Activated CD4-positive, alpha-beta T cell treated with anti-CD3 and anti-CD28 coated beads, Interleukin-2, Interleukin-6, amounts not matched to agents 100 ng/mL and 50 ng/mL, durations not matched to agents 16 hours and 8 hours (primary cell): ENCODE measurements at regions not wholly inside any gene's neighbourhood (a gene's known extent, or its start where the extent isn't known, plus 50 kb on each side); places are given as distances from the start of the nearest gene placed in this dataset.

Source experiments
- DNase-seq: peaks from one replicate; pipeline ENCODE4 v3.0.0-alpha.2; 2020

DNA sequence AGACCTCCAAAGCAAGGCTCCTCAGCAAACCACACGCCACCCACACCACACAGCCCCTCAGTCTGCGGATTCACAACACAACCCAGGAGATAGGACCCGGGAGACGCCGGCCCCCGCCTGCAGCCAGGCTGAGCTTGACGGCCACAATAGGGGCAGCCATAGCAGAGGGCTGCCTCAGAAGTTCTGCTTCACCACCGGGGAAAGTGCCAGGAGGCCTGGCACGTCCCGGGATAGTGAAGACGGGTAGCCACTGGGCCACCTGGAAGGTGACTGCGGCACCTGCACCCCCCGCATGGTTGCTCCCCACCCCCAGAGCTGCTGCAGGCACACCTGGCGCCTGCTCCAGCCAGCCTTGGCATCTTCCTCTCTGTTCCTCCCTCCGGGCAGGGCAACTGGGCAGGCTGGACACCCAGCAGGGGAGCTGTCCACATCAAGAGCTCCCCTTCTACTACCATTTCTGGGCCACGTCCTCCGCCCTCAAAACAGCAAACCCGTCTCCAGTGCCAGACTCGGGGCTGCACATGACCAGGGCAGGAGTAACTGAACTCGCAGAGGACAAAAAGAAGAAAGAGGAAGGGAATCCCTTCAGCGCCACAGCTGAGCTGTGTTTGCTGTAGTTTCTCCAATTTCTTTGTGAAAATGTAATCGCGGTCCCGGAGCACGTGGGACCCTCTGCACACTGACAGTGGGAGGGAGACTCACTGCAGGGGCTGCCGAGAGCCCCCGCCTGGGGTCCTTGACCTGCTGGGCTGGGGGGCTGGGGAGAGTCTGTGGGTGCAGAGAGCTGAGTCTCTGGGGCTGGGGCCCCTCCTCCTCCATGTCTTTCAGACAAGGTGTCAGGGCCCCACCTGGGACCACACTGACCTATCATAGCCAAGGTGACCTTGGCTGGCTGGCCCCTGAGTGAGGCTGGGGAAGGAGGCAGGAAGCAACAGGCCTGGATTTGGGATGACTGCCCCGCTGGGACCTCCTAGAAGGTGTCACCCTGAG is 74.2 kb upstream of the C14orf180 start:
- no peak for DNase-seq

DNA sequence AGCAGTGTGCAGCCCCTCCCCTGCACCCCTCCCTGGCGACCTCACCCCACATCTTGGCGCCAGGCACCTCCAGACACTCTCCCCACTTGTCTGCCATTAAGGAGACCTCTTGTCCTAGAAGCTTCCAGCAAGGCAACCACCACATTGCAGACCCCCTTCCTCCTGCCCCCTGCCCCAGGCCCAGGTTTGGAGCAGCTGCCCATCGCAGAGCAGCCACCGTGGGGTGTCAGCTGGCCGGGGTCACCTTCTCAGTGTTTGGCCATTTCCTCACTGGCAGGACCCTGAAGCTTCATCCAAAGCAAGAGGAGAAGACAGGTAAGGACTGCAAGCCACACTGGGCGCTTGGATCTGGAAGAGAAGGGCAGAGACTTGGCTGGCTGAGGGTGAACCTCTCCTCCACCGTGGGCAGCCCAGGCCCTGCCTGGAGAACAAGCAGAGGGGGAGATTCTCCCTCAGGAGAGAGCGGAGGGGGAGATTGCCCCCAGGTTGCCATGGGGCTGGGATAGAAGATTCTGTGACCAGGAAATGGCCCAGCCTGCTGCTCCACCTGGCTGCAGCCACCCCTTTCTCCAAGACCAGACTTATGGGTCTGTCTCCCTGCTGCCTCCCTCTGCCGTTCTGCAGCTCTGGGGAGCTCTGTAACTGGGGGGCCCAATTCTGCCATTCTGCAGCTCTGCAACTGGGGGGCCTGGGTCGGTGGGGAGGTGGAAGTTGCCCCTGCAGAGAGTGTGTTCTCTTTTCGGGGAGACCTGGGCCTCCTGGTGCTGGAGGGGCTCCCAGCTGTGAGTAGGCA is 72.9 kb upstream of the C14orf180 start:
- no peak for DNase-seq

DNA sequence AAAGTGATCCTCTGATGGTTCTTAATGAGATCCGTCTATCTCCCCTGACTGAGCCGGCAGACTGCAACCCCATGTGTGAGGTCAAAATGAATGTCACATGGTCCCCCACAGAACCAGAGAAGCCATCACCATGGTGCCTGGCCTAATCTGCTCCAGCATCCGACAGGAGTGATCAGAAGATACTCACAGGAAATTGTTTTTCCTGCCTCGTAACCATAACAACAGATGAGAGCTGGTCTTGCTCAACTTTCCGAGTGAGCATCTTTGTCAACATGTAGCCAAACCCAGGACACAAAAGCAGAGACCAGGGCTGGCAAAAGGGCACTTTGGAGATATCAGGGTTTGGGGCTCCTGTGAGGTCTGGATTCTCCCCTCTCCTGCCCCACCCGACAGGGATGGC is 72.1 kb upstream of the C14orf180 start:
- DNase-seq, result no peak

DNA sequence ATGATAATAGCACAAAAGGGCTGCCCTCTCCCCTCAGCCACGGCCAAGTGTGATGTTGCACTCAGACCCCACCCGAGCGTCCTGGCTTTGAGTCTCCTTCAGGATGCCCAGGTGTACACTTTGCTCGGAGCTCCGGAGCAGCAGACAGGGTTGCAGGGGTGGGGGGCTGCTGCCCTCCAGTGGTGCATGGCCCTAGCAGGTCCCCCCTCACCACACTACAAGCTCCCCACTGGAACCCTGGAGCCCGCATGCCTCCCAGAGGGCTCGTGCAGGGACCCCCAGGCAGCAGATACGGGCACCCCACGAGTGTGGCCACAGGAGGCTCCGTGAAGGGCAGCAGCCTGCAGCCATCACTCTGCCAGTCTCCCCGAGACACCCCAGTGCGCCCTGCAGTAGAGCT is 69.9 kb upstream of the C14orf180 start:
- DNase-seq, result no peak

DNA sequence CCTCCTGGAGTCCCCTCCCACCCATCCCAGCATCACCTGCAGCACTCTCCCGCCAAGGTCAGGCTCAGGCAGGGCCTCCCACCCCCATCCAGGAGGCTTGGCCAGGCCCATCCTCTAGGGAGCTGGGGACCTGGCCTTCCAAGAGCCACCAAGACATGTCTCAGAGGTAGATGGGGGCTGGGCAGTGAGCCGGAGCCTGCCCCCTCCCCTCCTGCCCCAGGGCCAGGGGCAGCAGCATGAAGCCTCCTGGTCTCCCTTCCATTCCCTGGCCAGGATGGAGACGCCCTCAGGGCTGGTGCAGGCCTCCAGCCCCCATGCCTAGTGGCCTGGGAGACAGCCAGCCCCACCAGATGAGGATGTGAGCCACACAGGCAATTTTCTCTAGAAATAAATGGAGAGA is 69.3 kb upstream of the C14orf180 start:
- no peak for DNase-seq

DNA sequence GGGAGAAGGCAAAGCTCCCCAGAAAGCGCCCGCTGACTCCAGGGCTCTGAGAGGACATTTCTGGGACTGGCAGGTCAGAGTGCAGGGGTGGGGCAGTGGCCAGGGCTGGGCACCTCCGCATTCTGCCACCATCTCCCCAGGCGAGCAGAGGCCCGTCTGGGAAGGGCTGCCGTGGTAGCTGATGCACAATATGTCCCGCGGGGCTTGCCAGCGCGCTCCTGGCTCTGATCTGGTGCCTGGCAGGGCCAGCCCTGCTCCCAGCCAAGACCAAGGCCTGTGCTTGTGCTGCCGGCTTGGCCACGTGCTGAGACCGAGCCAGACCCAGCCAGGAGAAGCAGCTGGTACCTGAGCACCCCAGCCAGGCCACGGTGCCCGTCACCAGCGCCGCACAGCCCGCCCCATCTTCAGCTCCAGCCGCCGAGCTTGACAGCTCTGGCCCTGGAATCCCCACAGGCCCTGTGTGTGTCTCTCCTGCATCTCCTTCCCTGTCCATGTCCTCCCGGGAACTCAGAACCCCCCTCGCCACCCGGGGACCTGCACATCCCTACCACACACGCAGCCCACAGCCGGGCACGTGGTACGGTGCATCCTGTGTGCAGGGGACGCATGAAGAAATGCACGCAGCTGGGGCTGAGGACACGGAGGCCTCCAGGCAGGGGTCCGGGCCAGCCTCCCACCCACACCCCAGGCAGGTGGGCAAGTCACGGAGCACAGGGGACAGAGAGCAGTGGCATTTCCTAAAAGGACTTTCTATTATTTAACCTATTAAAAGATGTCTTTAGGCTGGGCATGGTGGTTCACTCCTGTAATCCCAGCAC is 68.6 kb upstream of the C14orf180 start:
- DNase-seq, result no peak

DNA sequence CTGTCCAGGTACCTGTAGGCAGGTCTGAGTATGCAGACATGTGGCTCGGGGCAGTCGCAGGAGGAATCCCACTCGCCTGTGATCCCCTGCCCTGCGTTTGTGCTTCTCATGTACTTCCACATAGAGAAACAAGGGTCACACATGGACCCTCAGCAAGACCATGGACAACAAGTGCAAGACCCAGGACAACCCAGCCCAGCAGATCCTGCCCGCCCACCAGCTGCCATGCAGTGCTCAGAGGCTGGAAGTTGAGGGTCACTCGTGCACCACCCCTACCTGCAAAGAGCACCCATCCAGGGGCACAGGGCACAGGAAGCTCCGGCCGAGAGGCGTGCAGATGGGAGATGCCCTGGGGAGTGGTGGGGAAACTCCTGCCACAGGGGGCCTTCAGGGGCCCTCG is 67.5 kb upstream of the C14orf180 start:
- no peak for DNase-seq

DNA sequence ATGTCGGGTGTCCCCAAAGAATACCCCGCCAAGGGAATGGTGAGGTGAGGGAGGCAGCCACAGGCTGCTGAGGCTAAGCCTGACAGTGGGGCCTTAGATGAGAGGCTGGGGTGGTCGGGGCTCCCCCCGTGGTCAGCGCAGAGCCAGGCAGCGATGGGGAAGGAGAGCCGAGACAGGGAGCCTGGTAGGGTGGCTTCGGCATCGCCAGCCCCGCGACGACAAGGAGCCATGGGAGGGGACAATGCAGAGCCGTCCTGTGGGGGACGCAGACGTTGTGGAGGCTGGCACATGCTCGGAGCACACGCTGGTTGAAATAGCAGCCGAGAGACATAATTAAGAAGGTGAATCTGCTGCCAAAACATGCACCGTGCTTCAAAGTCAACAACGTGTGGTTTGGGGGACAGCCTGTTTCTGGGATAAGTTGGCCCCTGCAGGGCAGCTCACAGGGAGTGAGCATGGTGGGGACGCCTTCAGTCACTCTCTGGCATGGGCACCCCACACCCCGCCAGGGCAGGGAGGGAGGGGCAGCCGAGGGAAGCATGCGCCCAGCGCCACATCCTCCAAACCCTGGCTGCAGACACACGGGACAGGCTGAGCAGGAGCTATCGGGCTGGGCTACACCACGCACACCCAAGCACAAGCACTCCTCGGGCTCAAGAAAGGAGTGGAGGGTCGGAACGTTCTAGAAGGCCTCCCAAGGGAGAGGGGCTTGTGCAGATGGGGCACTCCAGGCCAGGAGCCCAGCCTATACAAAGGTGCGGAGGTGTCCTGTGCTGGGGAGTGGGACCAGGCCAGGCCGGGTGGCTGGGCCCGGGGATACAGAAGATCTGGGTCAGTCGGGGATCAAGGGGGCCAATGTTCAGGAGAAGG is 66.6 kb upstream of the C14orf180 start:
- no peak for DNase-seq

DNA sequence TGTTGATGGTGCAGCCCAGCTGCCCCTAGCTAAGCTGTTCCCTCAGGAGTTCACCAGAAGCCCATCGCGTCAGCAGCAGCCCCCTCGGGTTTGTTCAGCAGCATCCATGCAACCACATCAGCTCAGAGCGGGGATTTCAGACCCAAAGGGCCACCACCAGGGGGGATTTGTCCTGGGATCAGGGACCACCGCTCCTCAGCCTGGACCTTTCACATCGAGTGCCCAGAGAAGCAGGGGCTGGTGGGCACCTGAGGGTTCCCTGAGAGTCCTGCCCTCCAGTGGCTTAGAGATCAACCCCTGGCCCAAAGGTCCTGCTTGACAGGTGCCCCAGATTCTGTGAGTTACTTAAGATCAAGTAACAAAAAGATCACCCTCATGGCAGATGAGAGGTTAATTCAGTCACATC is 65.9 kb upstream of the C14orf180 start:
- no peak for DNase-seq

DNA sequence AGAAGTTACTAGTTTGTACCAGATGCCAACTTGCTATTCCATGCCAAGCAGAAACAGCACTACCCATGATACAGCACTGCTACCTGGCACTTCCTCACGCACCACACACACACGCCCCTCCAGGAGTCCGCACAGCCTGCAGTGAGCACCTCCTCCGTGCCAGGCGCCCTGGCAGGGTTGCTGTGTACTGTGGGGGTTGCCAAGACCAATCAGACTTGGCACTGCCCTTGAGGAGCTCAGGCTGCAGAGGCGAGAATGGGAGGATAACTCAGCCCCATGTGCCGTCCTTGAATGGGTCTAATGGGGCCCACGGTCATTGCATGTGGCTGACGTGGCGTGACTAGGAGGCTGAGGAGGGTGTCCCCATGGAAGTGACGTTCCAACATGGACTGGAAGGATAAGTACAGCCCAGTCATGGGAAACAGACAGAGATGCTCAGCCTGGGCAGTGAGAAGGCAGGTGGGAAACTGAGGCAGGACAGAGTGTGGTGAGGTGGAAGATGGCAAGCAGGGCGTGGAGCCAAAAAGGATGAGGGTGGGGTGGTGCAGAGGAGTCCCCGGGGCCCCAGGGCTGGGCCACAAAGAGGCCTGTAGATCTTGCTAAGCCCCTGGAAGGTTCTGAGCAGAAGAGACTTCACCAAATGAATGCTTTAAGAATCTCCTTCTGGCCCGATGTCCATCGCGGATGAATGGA is 65.3 kb upstream of the C14orf180 start:
- no peak for DNase-seq

DNA sequence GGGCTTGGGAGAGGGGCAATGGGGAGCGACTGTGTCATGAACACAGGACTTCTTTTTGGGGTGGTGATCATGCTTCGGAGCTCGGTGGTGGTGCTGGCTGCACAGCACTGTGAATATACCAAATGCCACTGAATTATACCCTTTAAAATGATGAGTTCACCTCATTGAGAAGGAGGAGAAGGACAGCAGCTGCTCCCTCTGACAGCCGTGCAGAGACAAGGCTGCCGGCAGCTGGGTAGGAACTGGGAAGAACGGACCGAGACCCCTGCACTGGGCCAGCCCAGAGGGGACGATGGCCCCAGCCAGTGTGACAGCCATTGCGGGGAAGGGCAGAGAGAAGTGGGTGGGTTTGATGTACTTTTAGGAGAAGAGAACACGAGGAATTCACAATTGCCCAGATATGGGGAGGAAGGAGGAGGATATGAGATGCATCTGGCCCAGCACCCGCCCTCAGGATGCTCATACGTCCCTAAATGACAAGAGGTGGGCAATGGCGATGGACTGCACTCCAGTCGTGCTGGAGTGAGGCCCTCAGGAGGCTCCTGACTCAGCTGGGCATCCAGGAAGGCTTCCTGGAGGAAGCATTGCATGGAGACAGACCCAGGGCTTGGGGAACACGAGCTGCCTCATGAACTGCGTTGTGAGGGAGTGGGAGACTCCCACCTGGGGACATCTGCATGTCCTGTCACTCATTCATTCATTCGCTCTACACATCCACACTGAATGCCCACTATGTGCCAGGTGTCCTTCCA is 64.3 kb upstream of the C14orf180 start:
- no peak for DNase-seq

DNA sequence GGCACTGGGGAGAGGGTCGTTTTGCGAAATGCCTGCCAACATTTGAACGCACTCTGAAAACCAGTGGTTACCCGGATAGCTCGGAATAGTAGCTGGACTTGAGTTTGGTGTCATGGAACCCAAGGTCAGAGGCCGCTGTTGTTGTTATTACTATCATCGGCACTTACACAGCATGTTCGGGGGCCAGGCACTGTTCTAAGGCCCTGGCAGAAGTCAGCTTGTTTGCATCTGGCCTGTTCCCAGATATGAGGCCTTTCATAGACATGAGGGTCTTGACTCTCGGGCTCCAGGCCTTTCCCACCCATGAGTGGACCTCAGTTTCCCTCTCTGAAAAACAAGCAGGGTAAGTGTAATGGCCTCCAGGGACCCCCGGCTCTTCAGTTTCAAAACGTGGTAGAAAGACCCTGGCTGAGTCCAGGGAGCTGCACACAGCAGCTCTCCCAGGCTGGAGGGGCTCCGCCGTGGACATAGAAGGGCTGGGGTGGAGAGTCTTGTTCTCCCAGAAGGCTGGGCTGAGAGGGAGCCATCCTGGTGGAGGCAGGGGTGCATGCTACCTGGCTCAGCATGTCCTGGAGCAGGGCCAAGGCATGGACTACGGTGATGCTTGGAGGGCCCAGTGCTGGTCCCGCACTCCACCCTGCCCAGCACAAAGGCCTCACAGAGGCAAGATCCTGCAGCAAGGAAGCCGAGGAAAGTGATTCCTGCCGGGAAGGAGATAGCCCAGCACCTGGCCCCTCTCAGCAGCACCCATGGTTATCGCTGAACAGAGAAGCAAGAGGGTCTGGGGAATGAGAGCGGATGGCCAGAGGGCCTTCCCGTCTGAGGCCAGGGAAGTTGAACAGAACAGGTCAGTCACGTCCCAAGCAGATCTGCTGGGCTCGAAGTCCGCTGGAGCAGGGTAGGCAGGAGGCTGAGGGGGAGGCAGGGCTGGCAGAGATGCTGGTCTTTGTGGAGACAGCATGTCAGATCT is 63.5 kb upstream of the C14orf180 start:
- DNase-seq, result no peak

DNA sequence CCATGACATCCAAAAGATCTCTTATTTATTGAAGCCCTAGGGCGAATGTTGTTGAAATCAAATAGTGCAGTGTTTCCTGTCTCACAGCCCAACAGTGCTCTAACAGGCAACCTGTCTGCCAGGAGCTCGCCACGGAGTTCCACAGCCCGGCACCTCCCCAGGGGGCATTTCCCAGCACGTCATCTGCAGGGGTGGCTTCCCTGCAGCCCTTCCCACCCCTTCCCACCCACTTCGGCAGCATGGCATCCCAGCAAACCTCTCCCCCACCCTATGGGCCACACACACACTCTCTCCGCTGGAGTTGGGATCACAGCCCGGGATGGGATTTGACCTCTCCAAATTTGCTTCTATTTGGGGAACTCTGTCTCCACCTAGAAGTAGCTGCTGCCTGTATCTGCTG is 62.7 kb upstream of the C14orf180 start:
- DNase-seq, result no peak

DNA sequence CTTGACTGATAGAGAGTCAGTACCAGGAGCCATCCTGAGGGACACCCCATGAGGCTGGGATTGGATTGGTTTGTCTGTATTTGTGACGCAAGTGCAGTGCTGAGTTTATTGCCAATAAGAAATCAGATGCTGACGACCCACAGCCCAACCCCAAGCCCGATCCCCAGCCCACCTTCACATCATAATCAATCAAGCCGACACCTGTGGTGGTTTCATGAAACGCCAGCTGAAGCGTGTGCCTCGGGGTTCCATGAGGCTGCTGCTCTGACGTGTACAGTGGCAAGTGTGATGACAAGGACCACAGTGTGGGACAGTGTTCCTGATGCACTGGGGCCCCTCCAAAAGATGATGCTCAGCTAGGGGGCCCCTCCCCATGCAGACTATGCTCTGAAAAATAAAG is 62.1 kb upstream of the C14orf180 start:
- no peak for DNase-seq

DNA sequence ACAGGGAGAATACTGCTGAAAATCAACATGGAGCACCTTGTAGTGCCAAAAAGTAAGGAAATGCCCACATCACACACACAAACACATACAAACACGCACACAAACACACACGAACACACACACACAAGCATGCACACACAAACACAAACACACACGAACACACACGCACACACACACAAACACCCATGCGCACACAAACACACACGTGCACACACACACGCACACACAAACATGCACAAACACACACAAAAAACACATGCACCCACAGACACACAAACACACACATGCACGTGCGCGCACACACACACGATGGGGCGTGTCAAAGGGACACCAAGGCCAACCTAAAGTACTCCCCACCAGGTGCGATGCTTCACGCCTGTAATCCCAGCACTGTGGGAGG is 61.7 kb upstream of the C14orf180 start:
- DNase-seq, result no peak

DNA sequence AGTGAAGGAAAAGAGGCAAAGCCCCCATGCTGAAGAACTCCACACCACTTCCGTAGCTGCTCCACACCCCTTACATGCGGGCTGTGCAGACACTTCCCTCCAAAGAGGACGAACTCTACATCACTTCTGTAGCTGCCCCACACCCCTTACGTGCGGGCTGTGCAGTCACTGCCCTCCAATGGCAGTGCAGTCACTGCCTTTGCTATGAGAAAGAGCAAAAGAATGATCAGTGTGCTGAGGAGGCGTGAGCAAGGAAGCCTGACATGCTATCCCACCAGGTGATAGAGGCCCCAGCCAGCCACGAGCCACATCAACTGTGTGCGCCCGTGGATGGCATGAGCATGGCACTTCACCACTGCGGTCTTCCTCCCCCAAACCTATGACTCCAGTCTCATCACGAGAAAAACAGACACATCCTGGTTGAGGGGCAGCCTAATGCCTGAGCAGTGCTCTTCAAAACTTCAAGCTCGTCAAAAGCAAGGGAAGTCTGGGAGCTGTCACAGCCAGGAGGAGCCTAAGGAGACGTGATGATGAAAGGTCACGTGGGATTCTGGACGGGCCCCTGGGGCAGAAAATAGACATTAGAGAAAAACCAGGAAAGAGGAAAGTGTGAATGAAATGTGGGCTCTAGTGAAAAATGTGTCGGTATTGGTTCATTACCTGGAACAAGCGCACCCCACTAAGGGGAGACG is 60.8 kb upstream of the C14orf180 start:
- DNase-seq, result no peak

DNA sequence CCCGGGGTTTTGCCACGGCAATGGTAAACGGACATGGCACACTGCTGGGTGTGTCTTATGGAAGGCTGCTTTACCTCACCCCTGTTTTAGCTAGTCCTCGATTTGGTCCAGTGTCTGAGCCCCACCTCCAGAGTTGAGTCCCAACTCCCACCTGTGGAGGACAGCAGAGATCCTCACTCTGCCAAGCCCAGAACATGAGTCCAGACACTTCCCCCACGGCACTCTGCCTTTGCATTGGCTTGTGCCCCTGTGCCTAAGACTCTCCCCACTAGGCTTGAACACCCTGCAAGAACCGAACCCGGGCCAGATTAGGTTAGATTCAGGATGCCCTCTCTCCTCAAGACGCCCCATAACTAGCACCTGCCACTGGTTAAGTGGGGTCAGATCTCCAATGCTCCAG is 59.8 kb upstream of the C14orf180 start:
- no peak for DNase-seq

DNA sequence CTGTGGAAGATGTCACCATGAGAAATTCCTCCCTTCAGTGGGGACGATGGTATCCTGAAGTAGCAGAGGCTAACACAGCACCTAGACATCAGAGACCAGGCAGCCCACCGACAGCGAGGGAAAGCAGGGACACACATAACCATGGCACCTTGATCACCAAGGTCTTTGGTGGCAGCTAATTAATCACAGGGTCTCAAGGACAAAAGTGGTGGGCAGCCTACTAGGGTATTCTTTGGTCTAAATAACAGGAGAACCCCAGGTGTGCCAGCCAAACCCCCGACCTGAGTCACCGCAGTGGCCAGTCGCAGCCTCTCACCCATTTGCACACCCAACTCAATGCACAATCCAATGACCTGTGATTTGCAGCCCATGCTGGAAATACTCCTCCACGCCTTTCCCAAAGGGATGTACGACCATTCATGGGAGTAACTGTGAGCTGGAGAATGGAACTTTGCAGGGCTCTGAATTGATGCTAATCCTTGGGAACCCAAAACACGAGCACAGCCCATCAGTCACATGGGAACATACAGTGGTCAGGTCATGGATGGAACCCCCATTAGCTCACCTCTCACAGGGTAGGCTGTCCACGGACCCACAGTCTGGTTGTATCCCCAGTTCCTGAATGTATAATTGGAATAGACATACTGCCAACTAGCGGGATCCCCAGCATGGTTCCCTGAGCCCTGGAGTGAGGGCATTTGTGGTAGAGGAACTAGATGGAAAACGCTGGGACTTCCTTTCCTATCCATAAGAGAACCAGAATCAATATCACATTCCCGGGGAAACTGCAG is 58.7 kb upstream of the C14orf180 start:
- DNase-seq, result no peak
